Stimulated activated CD8-positive, alpha-beta memory T cell treated with anti-CD3 and anti-CD28 coated beads, Interleukin-4, amount 100 ng/mL, for 1 hour (primary cell): ENCODE measurements at regions not wholly inside any gene's neighbourhood (a gene's known extent, or its start where the extent isn't known, plus 50 kb on each side); places are given as distances from the start of the nearest gene placed in this dataset.
A peak's percentile ranks its signal among the peaks of the same experiment; 100 is the strongest.

Experiments
- DNase-seq, 2 donors: peaks; one replicate each; pipeline ENCODE4 v3.0.0-alpha.2; 2020; ENCODE audit warnings: low read depth in 2 of 2, low spot score in 1 of 2

GRCh38 chr20:24111858-24112257 lies 123.3 kb upstream of the GGTLC1 start:
- DNase-seq, result no peak

GRCh38 chr20:24109537-24109936 lies 121.0 kb upstream of the GGTLC1 start:
- DNase-seq, result no peak

GRCh38 chr20:24109008-24109407 lies 120.4 kb upstream of the GGTLC1 start:
- no peak for DNase-seq

- DNase-seq, result no peak
These were observed 120.0 kb upstream of the GGTLC1 start for GRCh38 chr20:24108581-24108980.

GRCh38 chr20:24106801-24107445 lies 118.3 kb upstream of the GGTLC1 start:
- DNase-seq, result no peak

- no peak for DNase-seq
These were observed 117.7 kb upstream of the GGTLC1 start for GRCh38 chr20:24106150-24106800.

GRCh38 chr20:24102749-24103333 lies 114.3 kb upstream of the GGTLC1 start:
- no peak for DNase-seq

- peak in 1 of 2 donors; percentile 3 for DNase-seq
These were observed 113.7 kb upstream of the GGTLC1 start for GRCh38 chr20:24102290-24102689.

- peak; percentile 32 to 42 for DNase-seq
These were observed 111.9 kb upstream of the GGTLC1 start for GRCh38 chr20:24100370-24101011.

- no peak for DNase-seq
These were observed 110.3 kb upstream of the GGTLC1 start for GRCh38 chr20:24098886-24099285.

GRCh38 chr20:24097506-24098245 lies 109.1 kb upstream of the GGTLC1 start:
- no peak for DNase-seq

GRCh38 chr20:24096864-24097450 lies 108.4 kb upstream of the GGTLC1 start:
- no peak for DNase-seq

GRCh38 chr20:24096264-24096663 lies 107.7 kb upstream of the GGTLC1 start:
- DNase-seq, result no peak

- no peak for DNase-seq
These were observed 107.2 kb upstream of the GGTLC1 start for GRCh38 chr20:24095756-24096155.

- no peak for DNase-seq
These were observed 106.7 kb upstream of the GGTLC1 start for GRCh38 chr20:24095303-24095702.

GRCh38 chr20:24089576-24089975 lies 101.0 kb upstream of the GGTLC1 start:
- DNase-seq, result no peak

GRCh38 chr20:24086121-24086520 lies 97.5 kb upstream of the GGTLC1 start:
- no peak for DNase-seq

GRCh38 chr20:24084281-24084680 lies 95.7 kb upstream of the GGTLC1 start:
- DNase-seq, result no peak

GRCh38 chr20:24081077-24081476 lies 92.5 kb upstream of the GGTLC1 start:
- no peak for DNase-seq

- DNase-seq, result no peak
These were observed 91.3 kb upstream of the GGTLC1 start for GRCh38 chr20:24079661-24080412.
